Tibial artery (tissue), 4 donors: ENCODE measurements at regions not wholly inside any gene's neighbourhood (a gene's known extent, or its start where the extent isn't known, plus 50 kb on each side); places are given as distances from the start of the nearest gene placed in this dataset.

Experiments used
- DNase-seq, 2 donors: peaks; one replicate each; pipeline ENCODE4 v3.0.0-alpha.2; 2019
- H3K27ac ChIP-seq, 2 donors: fragments of 200-600 bp; sonication (generic) in 1 of 2; 1 replicate in 1 of 2; 2 replicates in 1 of 2; pipeline ENCODE4 v1.5.1; 2018 to 2019; ENCODE audit warnings: mild to moderate bottlenecking in 1 of 2
- H3K27me3 ChIP-seq, 2 donors: fragments of 200-600 bp; sonication (generic) in 1 of 2; one replicate each; pipeline versions ENCODE4 v1.5.1 to v1.6.0; 2016 to 2019
- H3K36me3 ChIP-seq, 3 donors: fragments of 200-600 bp; sonication (generic) in 2 of 3; one replicate each; pipeline ENCODE4 v1.5.1; 2016 to 2019; ENCODE audit warnings: mild to moderate bottlenecking in 2 of 3
- H3K4me1 ChIP-seq, 4 donors: fragments of 200-600 bp; sonication (generic) in 2 of 4; 1 replicate in 3 of 4; 2 replicates in 1 of 4; pipeline ENCODE4 v1.5.1; 2016 to 2019
- H3K4me3 ChIP-seq, 2 donors: fragments of 200-600 bp; sonication (generic) in 1 of 2; 1 replicate in 1 of 2; 2 replicates in 1 of 2; pipeline ENCODE4 v1.5.1; 2018 to 2019; ENCODE audit warnings: mild to moderate bottlenecking in 2 of 2
- H3K9me3 ChIP-seq, 3 donors: fragments of 200-600 bp; sonication (generic) in 1 of 3; one replicate each; pipeline ENCODE4 v1.5.1; 2016 to 2019
- intact Hi-C: fragments of 100-400 bp; cut with DNase I; formaldehyde crosslinking; loops from one replicate; pipeline ENCODE4 v1.15.0; 2023; ENCODE audit warnings: low total_unique reads
- TF ChIP-seq, protein P1 (sequence below), 2 experiments: fragments of 200-600 bp in 1 of 2; fragments of 450-650 bp in 1 of 2; IDR thresholded peaks; one replicate each; pipeline ENCODE4 v1.5.1; 2017 to 2019; ENCODE audit warnings: antibody characterized with exemption in 2 of 2, mild to moderate bottlenecking in 1 of 2, moderate library complexity in 1 of 2

DNA sequence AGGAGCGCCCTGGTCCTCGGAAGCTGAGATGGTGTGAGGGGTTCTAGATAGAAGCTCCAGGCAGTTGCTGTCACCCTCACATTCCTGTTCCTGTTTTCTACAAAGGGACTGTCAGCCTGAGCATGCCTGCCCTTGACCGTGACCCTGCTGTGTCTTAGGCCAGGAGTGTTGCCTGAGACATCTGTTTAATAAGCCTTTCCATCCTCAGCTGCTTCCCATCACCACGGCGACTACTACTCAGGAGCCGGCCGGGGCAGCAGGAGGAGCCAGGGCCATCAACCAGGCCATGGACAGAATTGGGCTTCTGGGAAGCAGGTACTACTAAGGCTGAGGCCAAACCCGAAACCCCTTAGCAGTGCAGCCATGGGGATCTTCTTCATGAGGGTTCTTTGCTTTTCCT lies 151.4 kb downstream of the KATNIP start:
- H3K4me1 ChIP-seq, result no peaks in the 10 kb centered on the region
- no peak overlapping the region for H3K4me3 ChIP-seq
- no peak overlapping the region for H3K27ac ChIP-seq
- intact Hi-C loops, result no loop called here
- H3K9me3 ChIP-seq, result no peaks in the 10 kb centered on the region
- TF ChIP-seq, protein P1, sequence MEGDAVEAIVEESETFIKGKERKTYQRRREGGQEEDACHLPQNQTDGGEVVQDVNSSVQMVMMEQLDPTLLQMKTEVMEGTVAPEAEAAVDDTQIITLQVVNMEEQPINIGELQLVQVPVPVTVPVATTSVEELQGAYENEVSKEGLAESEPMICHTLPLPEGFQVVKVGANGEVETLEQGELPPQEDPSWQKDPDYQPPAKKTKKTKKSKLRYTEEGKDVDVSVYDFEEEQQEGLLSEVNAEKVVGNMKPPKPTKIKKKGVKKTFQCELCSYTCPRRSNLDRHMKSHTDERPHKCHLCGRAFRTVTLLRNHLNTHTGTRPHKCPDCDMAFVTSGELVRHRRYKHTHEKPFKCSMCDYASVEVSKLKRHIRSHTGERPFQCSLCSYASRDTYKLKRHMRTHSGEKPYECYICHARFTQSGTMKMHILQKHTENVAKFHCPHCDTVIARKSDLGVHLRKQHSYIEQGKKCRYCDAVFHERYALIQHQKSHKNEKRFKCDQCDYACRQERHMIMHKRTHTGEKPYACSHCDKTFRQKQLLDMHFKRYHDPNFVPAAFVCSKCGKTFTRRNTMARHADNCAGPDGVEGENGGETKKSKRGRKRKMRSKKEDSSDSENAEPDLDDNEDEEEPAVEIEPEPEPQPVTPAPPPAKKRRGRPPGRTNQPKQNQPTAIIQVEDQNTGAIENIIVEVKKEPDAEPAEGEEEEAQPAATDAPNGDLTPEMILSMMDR (IDR thresholded peaks at IDR 0.05), result no peak
- peak; percentile 11 to 41 for DNase-seq
- H3K27me3 ChIP-seq, result no peaks in the 10 kb centered on the region
- peaks cover 26 to 48% (median 41%) of the 10 kb centered on the region in 3 donors for H3K36me3 ChIP-seq

DNA sequence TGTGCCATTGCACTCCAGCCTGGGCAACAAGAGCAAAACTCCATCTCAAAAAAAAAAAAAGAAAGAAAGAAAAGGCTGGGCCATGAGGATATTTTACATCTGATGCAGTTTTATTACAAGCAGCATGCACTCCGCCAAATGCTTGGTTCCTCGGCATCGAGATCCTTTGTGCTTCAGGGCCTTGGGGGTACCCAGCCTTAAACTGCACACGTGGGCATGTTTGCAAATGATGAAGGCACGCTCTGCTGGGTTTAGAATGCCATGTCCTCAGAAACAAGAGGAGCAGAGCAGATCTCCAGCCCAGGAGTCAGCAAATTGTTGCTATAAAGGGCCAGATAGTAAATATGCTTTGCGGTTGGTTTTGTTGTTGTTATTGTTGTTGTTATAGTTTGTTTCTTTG lies 153.2 kb downstream of the KATNIP start:
- TF ChIP-seq, protein P1 (IDR thresholded peaks at IDR 0.05), result no peak
- DNase-seq, result peak; percentile 7 to 9
- H3K36me3 ChIP-seq, result peaks cover 29 to 63% (median 51%) of the 10 kb centered on the region in 3 donors
- H3K27me3 ChIP-seq, result no peaks in the 10 kb centered on the region
- no peaks in the 10 kb centered on the region for H3K9me3 ChIP-seq
- H3K4me1 ChIP-seq, result no peaks in the 10 kb centered on the region
- H3K27ac ChIP-seq, result no peak overlapping the region
- H3K4me3 ChIP-seq, result no peak overlapping the region
- intact Hi-C loops, result no loop called here

DNA sequence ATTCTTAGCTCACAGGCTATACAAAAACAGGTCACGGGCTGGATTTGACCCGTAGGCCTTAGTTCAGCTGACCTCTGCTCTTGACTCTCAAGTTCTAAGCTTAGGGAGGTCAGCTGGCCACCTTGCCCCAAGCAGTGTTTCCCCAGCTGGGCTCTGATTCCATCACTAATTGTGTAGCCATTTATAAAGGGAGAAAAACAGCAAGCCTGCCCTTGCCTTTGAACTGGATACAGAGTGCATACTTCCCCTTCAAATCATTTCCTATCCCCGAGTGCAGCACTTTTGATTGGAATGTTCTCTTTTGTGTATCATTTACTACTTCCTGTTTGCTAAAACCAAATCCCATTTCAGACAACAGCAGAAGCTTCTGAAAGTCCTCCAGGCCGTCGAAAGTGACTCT lies 153.6 kb downstream of the KATNIP start:
- no peaks in the 10 kb centered on the region for H3K27me3 ChIP-seq
- H3K9me3 ChIP-seq, result no peaks in the 10 kb centered on the region
- H3K27ac ChIP-seq, result no peak overlapping the region
- peaks cover 29 to 63% (median 47%) of the 10 kb centered on the region in 3 donors for H3K36me3 ChIP-seq
- intact Hi-C loops, result no loop called here
- peak in 1 of 2 donors; percentile 8 for DNase-seq
- TF ChIP-seq, protein P1 (IDR thresholded peaks at IDR 0.05), result no peak
- H3K4me3 ChIP-seq, result no peak overlapping the region
- no peaks in the 10 kb centered on the region for H3K4me1 ChIP-seq

DNA sequence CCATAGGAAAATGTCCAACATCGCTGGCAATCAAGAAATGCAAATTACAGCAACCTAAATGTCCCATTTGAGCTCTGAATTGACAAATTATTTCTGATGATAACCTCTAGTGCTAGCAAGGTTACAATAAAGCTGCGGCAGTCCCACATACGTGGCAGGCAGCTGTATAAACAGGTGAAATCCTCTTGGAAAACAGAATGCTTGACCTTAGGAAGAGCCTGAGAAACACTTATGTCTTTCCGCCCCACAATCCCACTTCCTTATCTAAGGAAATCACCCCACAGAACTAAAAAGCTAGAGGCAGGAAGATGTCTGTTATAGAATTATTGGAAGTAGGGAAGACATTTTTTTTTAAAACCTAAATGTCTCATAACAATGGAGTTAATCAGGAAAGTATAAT lies 154.3 kb downstream of the KATNIP start:
- TF ChIP-seq, protein P1 (IDR thresholded peaks at IDR 0.05), result no peak
- intact Hi-C loops, result no loop called here
- Histone ChIP-seq H3K27me3 (no peaks in the 10 kb centered on the region), H3K9me3 (no peaks in the 10 kb centered on the region), H3K36me3 (peaks cover 27 to 63% (median 47%) of the 10 kb centered on the region in 3 donors), H3K27ac (no peak overlapping the region), H3K4me1 (no peaks in the 10 kb centered on the region), H3K4me3 (no peak overlapping the region)
- peak in 1 of 2 donors; percentile 4 for DNase-seq

DNA sequence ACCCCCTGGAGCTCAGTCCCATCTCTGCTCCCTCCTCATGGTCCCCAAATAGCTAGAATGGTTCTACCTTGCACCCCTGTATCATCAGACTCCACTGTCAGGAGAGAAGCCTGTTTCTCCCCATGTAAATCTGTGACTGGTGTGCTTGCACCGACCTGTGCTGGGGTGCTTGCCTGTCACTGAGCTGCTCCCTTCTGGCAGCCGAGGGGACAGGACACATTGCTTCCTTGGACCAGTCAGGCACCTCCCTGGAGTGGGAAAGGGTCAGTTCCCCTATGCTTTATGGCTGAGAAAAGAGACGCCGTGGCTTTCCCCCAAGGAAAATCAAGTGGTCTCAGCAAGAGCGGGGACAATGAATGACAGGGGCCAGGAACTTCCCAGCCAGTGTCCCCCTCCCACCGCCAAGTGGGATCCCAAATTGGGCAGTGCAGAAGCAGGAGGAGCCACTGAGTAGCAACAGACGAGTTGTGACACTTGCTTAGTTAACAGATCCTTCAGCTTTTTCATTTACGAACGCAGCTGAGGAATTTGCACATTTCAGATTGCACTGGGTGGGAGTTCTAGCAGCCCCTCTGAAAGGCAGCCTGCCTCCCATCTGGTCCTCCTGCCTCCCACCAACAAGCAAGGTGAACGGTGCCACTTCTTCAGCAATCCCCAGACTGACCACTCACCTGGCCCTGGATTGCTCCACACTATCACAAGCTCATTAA lies 156.4 kb downstream of the KATNIP start:
- no peaks in the 10 kb centered on the region for H3K9me3 ChIP-seq
- H3K36me3 ChIP-seq, result peaks cover 27 to 60% (median 48%) of the 10 kb centered on the region in 3 donors
- intact Hi-C loops, result no loop called here
- H3K27ac ChIP-seq, result no peak overlapping the region
- no peak overlapping the region for H3K4me3 ChIP-seq
- TF ChIP-seq, protein P1 (IDR thresholded peaks at IDR 0.05), result no peak
- peak; percentile 10 to 28 for DNase-seq
- no peaks in the 10 kb centered on the region for H3K4me1 ChIP-seq
- H3K27me3 ChIP-seq, result no peaks in the 10 kb centered on the region
